ENCODE measurements at regions not wholly inside any gene's neighbourhood (a gene's known extent, or its start where the extent isn't known, plus 50 kb on each side); places are given as distances from the start of the nearest gene placed in this dataset.

DNA sequence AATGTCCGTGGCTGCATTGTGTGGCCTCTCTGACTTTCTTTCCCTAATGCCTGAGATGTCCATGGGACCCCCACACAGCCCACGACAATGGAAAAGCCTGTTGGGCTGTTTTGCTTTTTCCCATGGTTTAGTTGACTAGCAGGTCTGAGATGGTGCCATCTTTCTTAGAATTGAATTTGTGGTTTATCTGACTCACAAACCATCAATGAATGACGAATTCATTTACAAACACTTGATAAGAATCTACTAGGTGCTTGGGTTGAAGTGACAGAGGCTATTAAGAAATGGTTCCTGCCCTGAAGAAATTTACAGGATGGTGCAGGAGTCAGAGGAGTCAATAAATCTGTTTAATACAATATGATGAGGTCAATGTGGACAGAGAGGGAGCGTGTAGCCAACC is 75.4 kb downstream of the OTUD1 start:
- no peaks in the 10 kb centered on the region for H3K9me3 ChIP-seq
- ATAC-seq (no peak), DNase-seq (no peak)
- peaks cover 0 to 7% of the 10 kb centered on the region in 2 donors for H3K4me1 ChIP-seq
- H3K27ac ChIP-seq, result no peak overlapping the region
- intact Hi-C loops (cut with DNase I), result no loop called here
- no peak overlapping the region for H3K4me3 ChIP-seq
- no peaks in the 10 kb centered on the region for H3K27me3 ChIP-seq
- TF ChIP-seq, protein P1, sequence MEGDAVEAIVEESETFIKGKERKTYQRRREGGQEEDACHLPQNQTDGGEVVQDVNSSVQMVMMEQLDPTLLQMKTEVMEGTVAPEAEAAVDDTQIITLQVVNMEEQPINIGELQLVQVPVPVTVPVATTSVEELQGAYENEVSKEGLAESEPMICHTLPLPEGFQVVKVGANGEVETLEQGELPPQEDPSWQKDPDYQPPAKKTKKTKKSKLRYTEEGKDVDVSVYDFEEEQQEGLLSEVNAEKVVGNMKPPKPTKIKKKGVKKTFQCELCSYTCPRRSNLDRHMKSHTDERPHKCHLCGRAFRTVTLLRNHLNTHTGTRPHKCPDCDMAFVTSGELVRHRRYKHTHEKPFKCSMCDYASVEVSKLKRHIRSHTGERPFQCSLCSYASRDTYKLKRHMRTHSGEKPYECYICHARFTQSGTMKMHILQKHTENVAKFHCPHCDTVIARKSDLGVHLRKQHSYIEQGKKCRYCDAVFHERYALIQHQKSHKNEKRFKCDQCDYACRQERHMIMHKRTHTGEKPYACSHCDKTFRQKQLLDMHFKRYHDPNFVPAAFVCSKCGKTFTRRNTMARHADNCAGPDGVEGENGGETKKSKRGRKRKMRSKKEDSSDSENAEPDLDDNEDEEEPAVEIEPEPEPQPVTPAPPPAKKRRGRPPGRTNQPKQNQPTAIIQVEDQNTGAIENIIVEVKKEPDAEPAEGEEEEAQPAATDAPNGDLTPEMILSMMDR (IDR thresholded peaks at IDR 0.05), result no peak
- H3K36me3 ChIP-seq, result no peaks in the 10 kb centered on the region

GRCh38 chr10:23516530-23516929 is 77.7 kb downstream of the OTUD1 start:
- DNase-seq (peak in 1 of 4 donors; percentile 44), ATAC-seq (peak; percentile 72)
- Histone ChIP-seq H3K27ac (no peak overlapping the region), H3K4me3 (no peak overlapping the region), H3K27me3 (no peaks in the 10 kb centered on the region), H3K36me3 (no peaks in the 10 kb centered on the region), H3K9me3 (no peaks in the 10 kb centered on the region), H3K4me1 (peaks cover 0 to 7% of the 10 kb centered on the region in 2 donors)
- intact Hi-C loops (cut with DNase I), result no loop called here
- TF ChIP-seq, protein P1 (IDR thresholded peaks at IDR 0.05), result no peak

DNA sequence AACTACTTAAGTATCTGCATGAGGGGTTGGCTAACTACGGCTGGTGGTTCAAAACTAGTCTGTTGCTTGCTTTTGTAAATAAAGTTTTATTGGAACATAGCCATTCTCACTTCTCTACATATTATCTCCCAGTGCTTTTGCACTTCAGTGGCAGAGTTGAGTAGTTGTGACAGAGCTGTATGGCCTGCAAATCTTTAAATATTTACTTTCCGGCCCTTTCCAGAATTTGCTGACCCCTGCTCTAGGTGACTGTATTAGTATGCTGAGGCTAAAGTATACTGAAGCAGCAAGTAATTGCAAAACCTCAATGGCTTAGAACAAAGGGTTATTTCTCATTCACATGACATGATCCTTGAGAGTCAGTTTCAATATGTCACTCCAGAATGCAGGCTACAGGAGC is 78.3 kb downstream of the OTUD1 start:
- ATAC-seq, result peak; percentile 60
- Histone ChIP-seq H3K4me3 (no peak overlapping the region), H3K27ac (no peak overlapping the region), H3K27me3 (no peaks in the 10 kb centered on the region), H3K9me3 (no peaks in the 10 kb centered on the region), H3K4me1 (peaks cover 0 to 7% of the 10 kb centered on the region in 2 donors), H3K36me3 (no peaks in the 10 kb centered on the region)
- TF ChIP-seq, protein P1 (IDR thresholded peaks at IDR 0.05), result no peak
- intact Hi-C loops (cut with DNase I), result no loop called here
- no peak for DNase-seq

DNA sequence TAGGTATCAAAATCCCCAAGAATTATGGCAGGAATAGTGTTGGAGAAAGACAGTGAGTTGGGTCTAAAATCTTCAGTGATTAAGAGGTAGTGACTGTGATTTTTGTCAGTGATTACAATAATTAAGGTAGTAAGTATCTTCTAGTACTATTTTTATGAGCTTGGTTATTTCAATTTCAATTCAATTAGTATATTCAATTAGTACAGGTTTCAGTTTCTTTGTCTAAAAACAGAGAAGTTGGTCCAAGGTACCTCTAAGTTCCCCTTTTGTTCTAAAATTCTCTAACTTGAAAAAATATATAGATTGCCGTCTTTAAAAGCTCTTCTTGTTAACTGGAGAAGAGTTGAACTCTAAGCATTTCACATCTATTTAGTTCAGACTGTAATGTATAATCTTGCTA is 82.9 kb downstream of the OTUD1 start:
- intact Hi-C loops (cut with DNase I), result no loop called here
- DNase-seq, result no peak

DNA sequence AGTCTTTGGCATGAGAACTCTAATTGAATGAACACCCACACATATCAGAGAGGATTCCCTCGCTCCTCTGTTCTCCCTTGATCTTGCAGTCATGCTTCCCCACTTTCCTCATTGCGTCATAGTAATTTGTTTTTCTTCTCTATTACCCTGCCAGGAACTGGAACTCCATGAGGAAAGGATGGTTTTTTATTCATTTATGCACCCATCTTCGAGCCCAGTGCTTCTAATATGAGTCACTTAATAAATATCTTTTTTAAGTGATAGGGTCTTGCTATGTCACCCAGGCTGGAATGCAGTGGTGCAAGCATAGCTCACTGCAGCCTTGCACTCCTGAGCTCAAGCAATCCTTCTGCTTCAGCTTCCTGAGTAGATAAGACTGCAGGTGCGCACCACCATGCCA is 83.5 kb downstream of the OTUD1 start:
- no peaks in the 10 kb centered on the region for H3K27me3 ChIP-seq
- TF ChIP-seq, protein P1 (IDR thresholded peaks at IDR 0.05), result no peak
- no peak for DNase-seq
- H3K9me3 ChIP-seq, result no peaks in the 10 kb centered on the region
- H3K4me1 ChIP-seq, result peaks cover 0 to 3% of the 10 kb centered on the region in 2 donors
- no peak overlapping the region for H3K4me3 ChIP-seq
- intact Hi-C loops (cut with DNase I), result no loop called here
- H3K36me3 ChIP-seq, result no peaks in the 10 kb centered on the region
- H3K27ac ChIP-seq, result no peak overlapping the region
- ATAC-seq, result no peak

More for the DNA sequence above, 82.9 kb downstream of the OTUD1 start:
- Histone ChIP-seq H3K4me3 (no peak overlapping the region), H3K36me3 (no peaks in the 10 kb centered on the region), H3K27me3 (no peaks in the 10 kb centered on the region), H3K9me3 (no peaks in the 10 kb centered on the region), H3K27ac (no peak overlapping the region), H3K4me1 (peaks cover 0 to 7% of the 10 kb centered on the region in 2 donors)
- TF ChIP-seq, protein P1 (IDR thresholded peaks at IDR 0.05), result no peak
- no peak for ATAC-seq
